ENCODE measurements at regions not wholly inside any gene's neighbourhood (a gene's known extent, or its start where the extent isn't known, plus 50 kb on each side); places are given as distances from the start of the nearest gene placed in this dataset.

- H2BK120ac ChIP-seq (replicated peaks; ENCODE audit: low read depth, low read length) = no peak overlapping the region
- ChIA-PET CTCF (ENCODE audit: partially characterized antibody) (interaction anchor here (0.5 to 1.7 kb wide), 4 partner anchors 26 to 582 kb away, joined by 3 to 6 read pairs (median 4); no protein-coding TSS in a partner anchor), POLR2A (ENCODE audit: partially characterized antibody) (no interaction called here)
- H2AK5ac ChIP-seq (ENCODE audit: low read depth, low read length) = no peak overlapping the region
- FAIRE-seq (no peak), DNase-seq (ENCODE audit: low read depth in 1 of 2, low spot score in 2 of 2) (no peak)
- no peaks in the 10 kb centered on the region for H3K9me3 ChIP-seq (ENCODE audit: insufficient read depth in 2 of 2, low read depth in 1 of 2, low read length in 1 of 2)
- H3K23ac ChIP-seq (ENCODE audit: insufficient read length) = no peak overlapping the region
- H4K91ac ChIP-seq (replicated peaks; ENCODE audit: insufficient read length, low read length) = no peak overlapping the region
- no peak overlapping the region for H3K18ac ChIP-seq (ENCODE audit: extremely low read depth, low read length)
- no peak overlapping the region for H3K4ac ChIP-seq (replicated peaks; ENCODE audit: insufficient read length, low read depth, low read length)
- no peak overlapping the region for H3K4me3 ChIP-seq (ENCODE audit: extremely low read depth in 1 of 4, insufficient read depth in 2 of 4, low read depth in 3 of 4, low read length in 4 of 4)
- H3K56ac ChIP-seq (replicated peaks; ENCODE audit: insufficient read length, low read depth, low read length) = no peak overlapping the region
- no peak overlapping the region for H4K8ac ChIP-seq (ENCODE audit: extremely low read depth, insufficient read depth, low read length)
- no peaks in the 10 kb centered on the region for H4K20me1 ChIP-seq (replicated peaks in 1 of 2; ENCODE audit: control insufficient read depth in 1 of 2, insufficient read depth in 2 of 2, low read length in 2 of 2)
- no peak overlapping the region for H2BK5ac ChIP-seq (ENCODE audit: low read depth, low read length)
- H3K9ac ChIP-seq (replicated peaks in 1 of 4; ENCODE audit: extremely low read depth in 1 of 4, low read depth in 3 of 4, low read length in 3 of 4) = no peak overlapping the region
- 0 out of 7 replicates have a peak, but pooled peaks cover 0 to 3% (median 0%) of the 10 kb centered on the region in 4 experiments for H3K27me3 ChIP-seq (replicated peaks in 1 of 4; ENCODE audit: control insufficient read depth in 3 of 4, extremely low read depth in 1 of 4, insufficient read depth in 3 of 4, low read length in 3 of 4)
- no peak overlapping the region for H2BK12ac ChIP-seq (ENCODE audit: low read depth, low read length)
- no peaks in the 10 kb centered on the region for H3K4me1 ChIP-seq (replicated peaks in 1 of 4; ENCODE audit: control insufficient read depth in 3 of 4, insufficient read depth in 4 of 4, low read length in 3 of 4)
- no peak overlapping the region for H3K4me2 ChIP-seq (ENCODE audit: insufficient read depth in 1 of 2, low read depth in 2 of 2, low read length in 2 of 2)
- WGBS, 2 experiments (ENCODE audit: extremely low coverage in 1 of 2, insufficient coverage in 1 of 2, insufficient read length in 1 of 2, insufficient replicate concordance in 2 of 2, low coverage in 1 of 2, low lambda C conversion rate in 2 of 2, missing lambda C conversion rate in 1 of 2) = 87% methylated on average over 7 of the region's 7 CpGs; no CpG with 5 or more reads in 1 of the 2 experiments
- H2BK15ac ChIP-seq (ENCODE audit: low read length) = no peak overlapping the region
- H2AFZ ChIP-seq (ENCODE audit: low read length) = no peak overlapping the region
- H2BK20ac ChIP-seq (ENCODE audit: low read length) = no peak overlapping the region
- no peak overlapping the region for H4K5ac ChIP-seq (ENCODE audit: insufficient read length, low read depth, low read length)
- TF ChIP-seq SP4 (IDR thresholded peaks at IDR 0.05; ENCODE audit: low read length) (no peak), HDAC2 (IDR thresholded peaks at IDR 0.05; ENCODE audit: borderline replicate concordance in 1 of 2, low read depth in 2 of 2, low read length in 2 of 2) (no peak), TEAD4 (IDR thresholded peaks at IDR 0.05; ENCODE audit: low read depth, low read length) (no peak)
- no peaks in the 10 kb centered on the region for H3K79me1 ChIP-seq (ENCODE audit: low read depth, low read length)
- no peaks in the 10 kb centered on the region for H3K23me2 ChIP-seq (ENCODE audit: low read depth, low read length)
- no peak overlapping the region for H3K27ac ChIP-seq (ENCODE audit: low read depth, low read length)
- H3K14ac ChIP-seq (ENCODE audit: insufficient read length) = no peak overlapping the region
- H3K36me3 ChIP-seq (ENCODE audit: control insufficient read depth in 2 of 4, insufficient read depth in 4 of 4, low read length in 3 of 4) = no peaks in the 10 kb centered on the region
- H3K79me2 ChIP-seq (ENCODE audit: control insufficient read depth in 1 of 2, insufficient read depth in 2 of 2, low read length in 2 of 2) = no peaks in the 10 kb centered on the region
Measured at GRCh38 chr9:68609901-68610415, 69.3 kb upstream of the TMEM252 start.
